Smooth muscle cell (in vitro differentiated cells): ENCODE measurements at regions not wholly inside any gene's neighbourhood (a gene's known extent, or its start where the extent isn't known, plus 50 kb on each side); places are given as distances from the start of the nearest gene placed in this dataset.

Source experiments
- DNase-seq: peaks from one replicate; lab custom pipeline; 2025; ENCODE audit not compliant: unreplicated experiment; lab: John Stamatoyannopoulos, UW
- H2AFZ ChIP-seq: fragments of 200-600 bp; sonication (generic); 2 replicates; pipeline ENCODE4 v1.6.0; 2016; ENCODE audit warnings: antibody characterized with exemption, low read depth, mild to moderate bottlenecking
- H3F3A ChIP-seq: fragments of 200-600 bp; sonication (generic); 2 replicates; pipeline ENCODE4 v1.6.0; 2017; ENCODE audit warnings: antibody characterized with exemption, low read depth
- H3K27ac ChIP-seq: fragments of 200-600 bp; sonication (generic); 2 replicates; pipeline ENCODE4 v1.5.1; 2016; ENCODE audit warnings: low read depth, mild to moderate bottlenecking
- H3K27me3 ChIP-seq: fragments of 200-600 bp; sonication (generic); 2 replicates; pipeline ENCODE4 v1.6.1; 2016; ENCODE audit warnings: low read depth, mild to moderate bottlenecking
- H3K36me3 ChIP-seq: fragments of 200-600 bp; sonication (generic); 2 replicates; pipeline ENCODE4 v1.5.1; 2016; ENCODE audit warnings: low read depth
- H3K4me1 ChIP-seq: fragments of 200-600 bp; sonication (generic); 2 replicates; pipeline ENCODE4 v1.5.1; 2016; ENCODE audit warnings: low read depth
- H3K4me2 ChIP-seq: fragments of 200-600 bp; sonication (generic); 2 replicates; pipeline ENCODE4 v1.6.0; 2016; ENCODE audit warnings: mild to moderate bottlenecking
- H3K4me3 ChIP-seq: fragments of 200-600 bp; sonication (generic); 2 replicates; pipeline ENCODE4 v1.5.1; 2016; ENCODE audit warnings: mild to moderate bottlenecking
- H3K79me2 ChIP-seq: fragments of 200-600 bp; sonication (generic); 2 replicates; pipeline ENCODE4 v1.6.0; 2016; ENCODE audit warnings: low read depth, mild to moderate bottlenecking
- H3K9ac ChIP-seq: fragments of 200-600 bp; sonication (generic); 2 replicates; pipeline ENCODE4 v1.6.0; 2016; ENCODE audit warnings: low read depth
- H3K9me3 ChIP-seq: fragments of 200-600 bp; sonication (generic); replicated peaks from 2 replicates; pipeline ENCODE4 v1.5.1; 2016; ENCODE audit warnings: low read depth
- H4K20me1 ChIP-seq: fragments of 200-600 bp; sonication (generic); 2 replicates; pipeline ENCODE4 v1.6.0; 2016; ENCODE audit warnings: low read depth
- WGBS: methylation state at CpG from one replicate; pipeline ENCODE4 v1.1.7; 2016; ENCODE audit warnings: low lambda C conversion rate; 5-methylcytosine and 5-hydroxymethylcytosine counted together
- TF ChIP-seq, protein P1 (sequence below): fragments of 200-600 bp; sonication (generic); IDR thresholded peaks from 2 replicates; pipeline ENCODE4 v1.5.1; 2017; ENCODE audit warnings: borderline replicate concordance, mild to moderate bottlenecking, antibody characterized with exemption; ENCODE audit not compliant: insufficient read depth, poor library complexity, severe bottlenecking

DNA sequence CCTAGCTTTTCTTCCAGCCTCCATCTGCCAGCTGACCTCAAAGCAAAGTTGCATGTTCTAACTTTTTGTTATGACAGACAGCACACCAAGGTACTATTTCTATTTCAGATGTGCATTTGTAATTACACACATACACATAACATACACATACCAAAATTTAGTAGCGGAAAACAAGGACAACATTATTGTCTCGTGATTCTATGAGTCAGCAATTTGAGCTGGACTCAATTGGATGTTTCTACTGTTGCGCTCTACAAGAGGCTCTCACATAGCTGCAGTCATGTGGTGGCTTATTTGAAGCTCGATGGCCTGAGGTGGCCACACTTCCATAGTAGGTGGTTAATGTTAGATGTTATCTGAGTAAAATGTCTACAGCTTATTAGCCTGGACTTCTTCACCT is 1010.1 kb upstream of the B3GALT2 start:
- H3K36me3 ChIP-seq, result no peaks in the 10 kb centered on the region
- no peaks in the 10 kb centered on the region for H3F3A ChIP-seq
- no peaks in the 10 kb centered on the region for H3K79me2 ChIP-seq
- no peaks in the 10 kb centered on the region for H3K9me3 ChIP-seq
- DNase-seq, result no peak
- no peak overlapping the region for H3K9ac ChIP-seq
- WGBS, result 88% methylated on average over 4 of the region's 4 CpGs
- H3K4me1 ChIP-seq, result no peaks in the 10 kb centered on the region
- H4K20me1 ChIP-seq, result no peaks in the 10 kb centered on the region
- H3K27me3 ChIP-seq, result no peaks in the 10 kb centered on the region
- H3K4me3 ChIP-seq, result no peak overlapping the region
- no peak overlapping the region for H3K4me2 ChIP-seq
- TF ChIP-seq, protein P1, sequence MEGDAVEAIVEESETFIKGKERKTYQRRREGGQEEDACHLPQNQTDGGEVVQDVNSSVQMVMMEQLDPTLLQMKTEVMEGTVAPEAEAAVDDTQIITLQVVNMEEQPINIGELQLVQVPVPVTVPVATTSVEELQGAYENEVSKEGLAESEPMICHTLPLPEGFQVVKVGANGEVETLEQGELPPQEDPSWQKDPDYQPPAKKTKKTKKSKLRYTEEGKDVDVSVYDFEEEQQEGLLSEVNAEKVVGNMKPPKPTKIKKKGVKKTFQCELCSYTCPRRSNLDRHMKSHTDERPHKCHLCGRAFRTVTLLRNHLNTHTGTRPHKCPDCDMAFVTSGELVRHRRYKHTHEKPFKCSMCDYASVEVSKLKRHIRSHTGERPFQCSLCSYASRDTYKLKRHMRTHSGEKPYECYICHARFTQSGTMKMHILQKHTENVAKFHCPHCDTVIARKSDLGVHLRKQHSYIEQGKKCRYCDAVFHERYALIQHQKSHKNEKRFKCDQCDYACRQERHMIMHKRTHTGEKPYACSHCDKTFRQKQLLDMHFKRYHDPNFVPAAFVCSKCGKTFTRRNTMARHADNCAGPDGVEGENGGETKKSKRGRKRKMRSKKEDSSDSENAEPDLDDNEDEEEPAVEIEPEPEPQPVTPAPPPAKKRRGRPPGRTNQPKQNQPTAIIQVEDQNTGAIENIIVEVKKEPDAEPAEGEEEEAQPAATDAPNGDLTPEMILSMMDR, result no peak
- no peak overlapping the region for H3K27ac ChIP-seq
- no peak overlapping the region for H2AFZ ChIP-seq

DNA sequence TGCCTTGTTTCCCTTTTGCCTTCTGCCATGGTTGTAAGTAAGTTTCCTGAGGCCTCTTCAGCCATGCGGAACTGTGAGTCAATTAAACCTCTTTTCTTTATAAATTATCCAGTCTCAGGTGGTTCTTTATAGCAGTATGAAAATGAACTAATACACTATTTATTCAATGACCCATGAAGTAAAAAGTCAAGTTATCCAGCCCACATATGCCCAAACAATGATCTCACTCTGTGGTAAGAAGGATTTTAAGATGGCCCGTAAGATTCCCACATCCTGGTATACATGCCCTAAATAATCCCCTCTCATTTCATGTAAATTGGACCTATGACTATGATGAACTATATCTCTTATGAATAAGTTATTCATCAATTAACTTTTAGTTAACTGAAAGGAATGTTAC is 1008.3 kb upstream of the B3GALT2 start:
- Histone ChIP-seq H3K4me1 (no peaks in the 10 kb centered on the region), H3K36me3 (no peaks in the 10 kb centered on the region), H2AFZ (no peak overlapping the region), H4K20me1 (no peaks in the 10 kb centered on the region), H3K9ac (no peak overlapping the region), H3K79me2 (no peaks in the 10 kb centered on the region), H3K4me2 (no peak overlapping the region), H3K27me3 (no peaks in the 10 kb centered on the region), H3K27ac (no peak overlapping the region), H3K9me3 (no peaks in the 10 kb centered on the region), H3F3A (no peaks in the 10 kb centered on the region), H3K4me3 (no peak overlapping the region)
- 84% methylated on average over 2 of the region's 2 CpGs for WGBS
- DNase-seq, result no peak
- TF ChIP-seq, protein P1, result no peak

GRCh38 chr1:194184974-194185373 is 998.6 kb upstream of the B3GALT2 start:
- H3K9me3 ChIP-seq, result no peaks in the 10 kb centered on the region
- H3K27me3 ChIP-seq, result no peaks in the 10 kb centered on the region
- TF ChIP-seq, protein P1, result no peak
- H3K36me3 ChIP-seq, result no peaks in the 10 kb centered on the region
- no peaks in the 10 kb centered on the region for H3K79me2 ChIP-seq
- H4K20me1 ChIP-seq, result no peaks in the 10 kb centered on the region
- no peak overlapping the region for H3K9ac ChIP-seq
- no peaks in the 10 kb centered on the region for H3F3A ChIP-seq
- peaks cover 6% of the 10 kb centered on the region for H3K4me1 ChIP-seq
- H3K27ac ChIP-seq, result no peak overlapping the region
- H2AFZ ChIP-seq, result no peak overlapping the region
- no peak overlapping the region for H3K4me3 ChIP-seq
- no peak overlapping the region for H3K4me2 ChIP-seq
- no peak for DNase-seq

DNA sequence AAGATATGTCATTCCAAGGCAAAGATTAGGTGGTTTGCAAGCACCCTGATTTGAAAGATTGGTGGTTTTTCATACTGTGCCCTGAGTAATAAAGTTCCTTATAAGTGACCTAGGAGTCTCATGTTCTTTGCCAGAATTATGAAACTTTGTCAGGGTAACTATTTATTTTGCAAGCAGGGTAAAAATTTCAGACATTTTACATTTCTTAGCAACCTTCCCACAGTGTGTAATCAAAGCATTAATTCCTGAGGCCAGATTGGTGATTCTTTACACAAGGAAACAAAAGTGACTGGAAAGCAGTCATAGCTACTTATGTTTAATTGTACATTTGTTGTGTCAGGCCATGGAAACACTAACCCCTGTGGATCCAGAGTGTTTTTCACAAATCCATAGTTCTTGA is 998.0 kb upstream of the B3GALT2 start:
- Histone ChIP-seq H3K9ac (no peak overlapping the region), H2AFZ (no peak overlapping the region)

More for the DNA sequence above, 998.0 kb upstream of the B3GALT2 start:
- Histone ChIP-seq H3K4me1 (peaks cover 6% of the 10 kb centered on the region), H3K27me3 (no peaks in the 10 kb centered on the region), H3K79me2 (no peaks in the 10 kb centered on the region), H3F3A (no peaks in the 10 kb centered on the region), H3K4me2 (no peak overlapping the region), H3K4me3 (no peak overlapping the region), H3K27ac (no peak overlapping the region), H3K9me3 (no peaks in the 10 kb centered on the region), H4K20me1 (no peaks in the 10 kb centered on the region), H3K36me3 (no peaks in the 10 kb centered on the region)
- TF ChIP-seq, protein P1, result no peak
- DNase-seq, result no peak
